ENCODE measurements at regions not wholly inside any gene's neighbourhood (a gene's known extent, or its start where the extent isn't known, plus 50 kb on each side); places are given as distances from the start of the nearest gene placed in this dataset.
"Not testable (repeated sequence)": the region's sequence is repeated elsewhere in the genome, so short reads cannot be mapped to it uniquely, and the experiment has no call there.

- no peak for TF ChIP-seq CTCF (IDR thresholded peaks at IDR 0.05; ENCODE audit: low read length, missing control alignments)
- DNase-seq (ENCODE audit: low read depth), result no peak
- no peak overlapping the region for H3K4me3 ChIP-seq (replicated peaks; ENCODE audit: low read depth, low read length)
These were observed 1650.9 kb downstream of the BRINP3 start for GRCh38 chr1:188826800-188827199.

DNA sequence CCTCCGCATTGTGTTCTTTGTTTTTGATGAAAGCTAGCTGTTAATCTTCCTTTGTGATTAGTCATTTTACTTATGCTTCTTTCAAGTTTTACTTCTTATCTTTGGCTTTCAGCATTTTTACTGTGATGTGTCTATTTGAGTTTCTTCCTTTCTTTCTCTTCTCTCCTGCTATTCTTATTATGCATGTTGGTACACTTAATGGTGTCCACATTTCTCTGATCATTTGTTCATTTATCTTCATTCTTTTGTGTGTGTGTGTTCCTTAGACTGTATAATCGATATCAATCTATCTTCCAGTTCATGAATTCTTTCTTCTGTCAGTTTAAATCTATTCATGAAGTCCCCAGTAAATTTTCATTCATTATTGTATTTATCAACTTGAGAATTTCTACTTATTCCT lies 1650.3 kb downstream of the BRINP3 start:
- TF ChIP-seq CTCF (IDR thresholded peaks at IDR 0.05; ENCODE audit: low read length, missing control alignments), result no peak
- DNase-seq (ENCODE audit: low read depth), result no peak
- no peak overlapping the region for H3K4me3 ChIP-seq (replicated peaks; ENCODE audit: low read depth, low read length)

DNA sequence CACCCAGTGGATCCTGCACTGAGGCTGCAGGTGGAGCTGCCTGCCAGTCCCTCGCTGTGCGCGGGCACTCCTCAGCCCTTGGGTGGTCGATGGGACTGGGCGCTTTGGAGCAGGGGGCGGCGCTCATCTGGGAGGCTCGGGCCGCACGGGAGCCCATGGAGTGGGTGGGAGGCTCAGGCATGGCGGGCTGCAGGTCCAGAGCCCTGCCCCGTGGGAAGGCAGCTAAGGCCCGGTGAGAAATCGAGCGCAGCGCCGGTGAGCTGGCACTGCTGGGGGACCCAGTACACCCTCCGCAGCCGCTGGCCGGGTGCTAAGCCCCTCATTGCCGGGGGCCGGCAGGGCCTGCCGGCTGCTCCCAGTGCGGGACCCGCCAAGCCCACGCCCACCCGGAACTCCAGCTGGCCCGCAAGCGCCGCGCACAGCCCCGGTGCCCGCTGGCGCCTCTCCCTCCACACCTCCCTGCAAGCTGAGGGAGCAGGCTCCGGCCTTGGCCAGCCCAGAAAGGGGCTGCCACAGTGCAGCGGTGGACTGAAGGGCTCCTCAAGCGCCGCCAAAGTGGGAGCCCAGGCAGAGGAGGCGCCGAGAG lies 1636.5 kb downstream of the BRINP3 start:
- H3K4me3 ChIP-seq (replicated peaks; ENCODE audit: low read depth, low read length); DNase-seq (ENCODE audit: low read depth): not testable (repeated sequence)

- no peak for TF ChIP-seq CTCF (IDR thresholded peaks at IDR 0.05; ENCODE audit: low read length, missing control alignments)
- no peak overlapping the region for H3K4me3 ChIP-seq (replicated peaks; ENCODE audit: low read depth, low read length)
- no peak for DNase-seq (ENCODE audit: low read depth)
These were observed 1631.2 kb downstream of the BRINP3 start for GRCh38 chr1:188846468-188846867.

GRCh38 chr1:188857526-188858087 lies 1620.1 kb downstream of the BRINP3 start:
- no peak for TF ChIP-seq CTCF (IDR thresholded peaks at IDR 0.05; ENCODE audit: low read length, missing control alignments)
- H3K4me3 ChIP-seq (replicated peaks; ENCODE audit: low read depth, low read length), result no peak overlapping the region

DNA sequence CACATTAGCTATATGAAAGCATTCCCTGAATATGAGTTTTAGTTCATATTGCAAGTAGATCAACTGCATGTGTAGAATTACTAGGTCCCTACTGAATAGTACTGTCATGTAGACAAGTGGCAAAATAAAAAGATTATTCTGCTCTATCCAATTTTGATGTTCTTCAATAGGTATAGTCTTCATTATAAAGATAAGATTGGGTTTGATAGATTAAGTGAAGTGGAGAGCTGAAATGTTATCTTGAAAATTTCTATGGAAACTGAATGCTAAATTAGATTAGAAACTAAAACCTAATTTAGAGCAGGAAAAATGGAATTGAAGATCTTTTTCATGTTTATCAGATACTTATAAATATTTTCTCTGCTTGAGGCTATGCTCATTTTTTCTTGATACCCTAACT lies 1610.0 kb downstream of the BRINP3 start:
- no peak overlapping the region for H3K4me3 ChIP-seq (replicated peaks; ENCODE audit: low read depth, low read length)
- no peak for DNase-seq (ENCODE audit: low read depth)
- TF ChIP-seq CTCF (IDR thresholded peaks at IDR 0.05; ENCODE audit: low read length, missing control alignments), result no peak

More at GRCh38 chr1:188857526-188858087, 1620.1 kb downstream of the BRINP3 start:
- DNase-seq (ENCODE audit: low read depth), result no peak

GRCh38 chr1:188871164-188871563 lies 1606.5 kb downstream of the BRINP3 start:
- no peak overlapping the region for H3K4me3 ChIP-seq (replicated peaks; ENCODE audit: low read depth, low read length)
- no peak for DNase-seq (ENCODE audit: low read depth)
- no peak for TF ChIP-seq CTCF (IDR thresholded peaks at IDR 0.05; ENCODE audit: low read length, missing control alignments)
